Fibroblast of lung (primary cell): ENCODE measurements at regions not wholly inside any gene's neighbourhood (a gene's known extent, or its start where the extent isn't known, plus 50 kb on each side); places are given as distances from the start of the nearest gene placed in this dataset.

Source experiments
- EZH2 ChIP-seq: IDR thresholded peaks from 2 replicates; pipeline ENCODE4 v1.5.1; 2012; ENCODE audit warnings: low read length, control low read depth, mild to moderate bottlenecking; ENCODE audit errors: missing control alignments
- TF ChIP-seq, protein P1 (sequence below), 2 donors: IDR thresholded peaks in 1 of 2; conservative IDR thresholded peaks in 1 of 2; 1 replicate in 1 of 2; 2 replicates in 1 of 2; pipeline ENCODE4 v1.5.1; 2011 to 2012; ENCODE audit warnings: low read length in 2 of 2, control low read depth in 1 of 2, inconsistent platforms in 1 of 2, low read depth in 1 of 2, mild to moderate bottlenecking in 1 of 2

DNA sequence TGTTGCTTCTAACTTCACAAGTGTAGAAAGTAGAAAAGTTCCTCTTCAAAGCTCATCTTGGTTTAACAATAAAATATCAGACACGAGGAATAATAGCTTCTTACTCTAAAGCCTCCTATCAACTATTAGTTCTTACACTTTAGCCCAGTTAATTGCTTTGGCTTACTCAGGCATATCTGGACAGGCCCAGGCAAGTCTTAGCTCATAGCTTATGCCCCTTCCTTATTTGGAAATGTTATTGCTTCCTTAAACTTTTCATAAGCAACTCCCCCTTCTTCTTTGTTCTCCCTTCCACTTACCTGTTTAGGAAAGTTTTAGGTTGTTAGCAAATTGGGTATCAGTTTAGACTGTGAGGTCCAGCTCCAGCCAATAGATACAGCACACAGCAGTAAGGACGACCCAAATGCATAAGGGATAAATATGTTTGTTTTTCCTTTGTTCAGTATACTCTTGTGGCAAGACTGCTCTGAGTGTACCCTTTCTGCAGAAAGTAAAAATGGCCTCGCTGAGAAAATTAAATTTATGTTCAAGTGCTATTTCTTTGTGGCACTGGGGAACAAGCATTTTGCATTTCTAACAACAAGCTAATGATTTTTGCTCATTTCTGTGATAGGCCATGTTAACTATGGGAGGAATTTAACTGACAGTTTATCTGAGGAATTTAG lies 162.1 kb downstream of the SMC2 start:
- TF ChIP-seq, protein P1, sequence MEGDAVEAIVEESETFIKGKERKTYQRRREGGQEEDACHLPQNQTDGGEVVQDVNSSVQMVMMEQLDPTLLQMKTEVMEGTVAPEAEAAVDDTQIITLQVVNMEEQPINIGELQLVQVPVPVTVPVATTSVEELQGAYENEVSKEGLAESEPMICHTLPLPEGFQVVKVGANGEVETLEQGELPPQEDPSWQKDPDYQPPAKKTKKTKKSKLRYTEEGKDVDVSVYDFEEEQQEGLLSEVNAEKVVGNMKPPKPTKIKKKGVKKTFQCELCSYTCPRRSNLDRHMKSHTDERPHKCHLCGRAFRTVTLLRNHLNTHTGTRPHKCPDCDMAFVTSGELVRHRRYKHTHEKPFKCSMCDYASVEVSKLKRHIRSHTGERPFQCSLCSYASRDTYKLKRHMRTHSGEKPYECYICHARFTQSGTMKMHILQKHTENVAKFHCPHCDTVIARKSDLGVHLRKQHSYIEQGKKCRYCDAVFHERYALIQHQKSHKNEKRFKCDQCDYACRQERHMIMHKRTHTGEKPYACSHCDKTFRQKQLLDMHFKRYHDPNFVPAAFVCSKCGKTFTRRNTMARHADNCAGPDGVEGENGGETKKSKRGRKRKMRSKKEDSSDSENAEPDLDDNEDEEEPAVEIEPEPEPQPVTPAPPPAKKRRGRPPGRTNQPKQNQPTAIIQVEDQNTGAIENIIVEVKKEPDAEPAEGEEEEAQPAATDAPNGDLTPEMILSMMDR (conservative IDR thresholded peaks at IDR 0.05 in 1 of 2, IDR thresholded peaks at IDR 0.05 in 1 of 2; ENCODE audit: low read depth in 1 of 2, low read length in 2 of 2), result no peak
- TF ChIP-seq EZH2, result no peak
